Iris pigment epithelial cell (primary cell): ENCODE measurements at regions not wholly inside any gene's neighbourhood (a gene's known extent, or its start where the extent isn't known, plus 50 kb on each side); places are given as distances from the start of the nearest gene placed in this dataset.

ENCODE experiments used
- DNase-seq: peaks from one replicate; pipeline ENCODE4 v3.0.0-alpha.2; 2011; ENCODE audit warnings: low read depth

DNA sequence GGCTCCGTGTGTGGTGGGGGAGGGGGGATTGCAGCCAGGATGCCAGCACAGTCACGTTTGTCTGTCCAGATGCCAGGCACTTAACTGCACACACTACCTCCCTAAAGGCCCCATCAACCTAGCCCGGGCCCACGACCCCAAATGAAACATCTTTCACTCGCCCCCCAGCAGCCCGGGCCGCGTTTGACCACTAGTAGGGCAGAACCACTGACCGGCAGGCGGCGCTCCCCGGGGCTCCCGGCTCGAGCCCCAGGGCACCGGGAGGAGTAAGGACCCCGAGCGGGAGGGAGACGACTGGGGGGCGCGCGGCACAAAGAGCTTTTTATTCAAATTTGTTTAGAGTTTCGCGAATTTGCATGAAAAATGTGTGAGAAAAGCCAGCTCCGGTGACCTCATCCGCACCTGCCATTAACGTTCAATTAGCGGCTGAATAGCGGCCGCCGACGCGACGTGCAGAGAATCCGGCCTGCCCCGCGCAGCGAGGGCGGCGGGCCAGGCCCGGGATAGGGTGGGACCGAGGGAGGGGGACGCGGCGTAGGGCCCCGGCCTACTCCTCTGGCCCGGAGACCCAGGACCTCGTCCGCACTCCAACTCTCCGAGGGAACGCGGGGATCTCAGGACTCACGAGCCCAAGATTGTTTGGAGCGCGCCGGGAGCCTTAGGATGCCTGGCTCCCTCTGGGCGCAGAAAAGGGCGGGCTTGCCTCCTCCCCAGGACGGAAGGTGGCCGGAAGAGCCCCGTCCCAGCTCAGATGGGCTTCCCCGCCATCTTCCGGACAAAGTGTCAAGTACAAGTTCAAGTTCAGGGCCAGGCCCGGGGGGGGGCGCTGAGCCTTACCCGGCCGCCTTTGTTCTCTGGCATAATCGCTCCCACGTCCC, 64.9 kb upstream of the POLG start:
- DNase-seq, result no peak

DNA sequence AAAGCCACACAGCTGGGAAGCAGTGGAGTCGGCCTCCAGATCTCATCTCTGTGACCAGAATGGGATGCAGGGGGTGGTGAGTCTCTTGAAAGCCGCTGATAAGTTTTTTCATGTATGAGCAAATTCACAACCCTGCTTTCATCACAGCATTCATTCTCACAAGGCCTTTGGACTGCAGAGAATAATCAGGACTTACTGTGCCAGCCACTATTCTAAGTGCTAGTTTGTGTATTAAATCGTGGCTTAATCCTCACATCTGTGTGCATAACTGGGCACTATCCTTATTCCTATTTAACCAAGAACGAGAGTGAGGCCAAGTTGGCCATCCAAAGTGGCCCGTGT, 64.2 kb upstream of the POLG start:
- DNase-seq, result no peak

DNA sequence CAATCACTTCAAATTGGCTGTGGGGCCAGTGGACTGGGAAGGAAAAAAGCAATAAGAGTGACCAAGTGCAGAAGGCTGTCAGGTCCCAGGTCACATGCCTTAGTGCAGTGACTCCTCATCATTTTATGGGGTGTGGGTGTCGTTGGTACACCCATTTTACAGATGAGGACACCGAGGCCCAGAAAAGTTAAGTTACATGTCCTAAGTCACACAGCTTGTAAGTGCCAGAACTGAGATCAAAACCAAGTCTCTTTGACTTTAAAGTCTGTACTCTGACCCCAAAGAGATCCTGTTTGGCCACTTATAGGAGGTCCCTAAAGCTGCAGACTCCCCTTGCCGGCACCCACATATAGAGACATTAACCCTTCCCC, 63.0 kb upstream of the POLG start:
- DNase-seq, result no peak

DNA sequence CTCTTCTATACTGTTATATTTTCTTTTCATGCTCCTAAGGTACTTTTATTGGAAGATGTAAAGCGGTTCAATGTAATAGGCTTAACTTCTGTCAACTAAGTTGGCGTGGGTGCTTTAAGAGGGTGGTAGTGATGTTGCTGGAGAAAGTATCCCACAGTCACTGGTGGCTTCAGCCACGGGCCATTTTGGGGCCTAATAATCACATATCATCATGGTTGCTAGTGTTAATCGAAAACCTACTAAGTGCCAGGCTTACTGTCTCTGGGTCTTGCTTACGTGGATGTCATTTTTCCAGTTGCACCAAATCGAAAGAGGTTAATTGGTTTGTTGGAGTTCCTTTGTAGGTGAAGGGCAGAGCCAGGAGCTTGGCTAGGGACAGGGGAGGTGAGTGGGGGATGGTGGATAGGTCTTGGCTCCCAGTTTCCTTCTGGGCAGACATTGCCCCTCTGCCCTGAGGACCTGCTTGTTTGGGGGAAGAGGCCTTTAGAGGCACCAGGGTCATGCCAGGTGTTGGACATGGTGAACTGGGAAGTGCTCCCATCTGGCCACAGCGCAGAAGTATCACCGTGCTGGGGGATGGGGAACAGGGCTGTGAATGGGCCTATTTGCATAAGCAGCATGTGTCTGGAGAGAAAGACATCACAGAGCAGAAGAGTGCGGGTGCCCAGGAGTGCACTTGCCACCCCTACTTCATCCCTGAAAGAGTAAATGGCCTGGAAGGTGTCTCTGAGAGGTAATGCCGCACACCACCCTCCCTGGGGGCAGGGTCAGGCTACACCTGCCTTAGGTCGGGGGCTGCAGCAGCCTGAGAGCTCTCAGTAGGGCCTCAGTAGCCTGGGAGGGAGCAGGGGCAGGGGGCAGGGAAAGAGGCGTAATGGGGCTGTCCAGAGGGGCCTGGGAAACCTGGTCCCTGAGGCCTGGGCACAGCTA, 62.4 kb upstream of the POLG start:
- no peak for DNase-seq

DNA sequence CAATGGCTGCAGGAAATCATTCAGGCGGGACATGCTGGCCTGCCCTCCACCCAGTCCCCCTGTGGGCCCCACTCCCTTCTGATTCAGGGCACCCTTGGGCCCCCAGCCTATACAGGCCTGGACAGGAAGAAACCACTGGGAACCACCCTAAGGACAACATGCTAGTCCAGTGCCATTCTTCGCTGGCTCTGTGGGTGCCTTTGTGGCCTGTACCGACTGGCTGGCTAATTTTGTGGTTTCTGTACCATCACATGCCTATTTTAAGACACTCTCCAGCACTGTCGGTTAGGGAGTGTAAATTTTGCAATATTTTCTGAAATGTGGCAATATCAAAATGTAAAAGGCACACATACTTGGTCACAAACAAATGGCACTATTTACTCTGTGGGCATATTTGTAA, 61.4 kb upstream of the POLG start:
- DNase-seq, result no peak

DNA sequence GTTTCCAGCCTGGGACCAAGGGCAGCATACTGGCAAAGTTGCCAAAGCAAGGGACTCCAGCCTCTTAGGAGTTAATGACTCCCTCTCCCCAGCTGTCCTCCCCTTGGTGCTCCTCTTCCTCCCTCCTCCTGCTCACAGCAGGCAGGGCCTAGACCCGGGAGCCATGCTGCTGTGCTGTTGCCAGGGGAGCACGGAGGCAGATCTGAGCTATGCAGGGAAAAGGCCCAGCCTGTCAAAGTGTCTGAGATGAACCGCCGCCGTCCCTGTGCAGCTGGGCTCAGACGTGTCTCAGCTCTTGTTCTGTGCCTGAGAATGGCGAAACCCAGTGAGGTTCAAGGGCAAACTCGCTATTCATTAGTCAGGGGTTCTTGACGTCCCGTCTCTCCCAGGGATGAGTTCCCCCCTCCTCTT, 60.8 kb upstream of the POLG start:
- DNase-seq, result no peak

DNA sequence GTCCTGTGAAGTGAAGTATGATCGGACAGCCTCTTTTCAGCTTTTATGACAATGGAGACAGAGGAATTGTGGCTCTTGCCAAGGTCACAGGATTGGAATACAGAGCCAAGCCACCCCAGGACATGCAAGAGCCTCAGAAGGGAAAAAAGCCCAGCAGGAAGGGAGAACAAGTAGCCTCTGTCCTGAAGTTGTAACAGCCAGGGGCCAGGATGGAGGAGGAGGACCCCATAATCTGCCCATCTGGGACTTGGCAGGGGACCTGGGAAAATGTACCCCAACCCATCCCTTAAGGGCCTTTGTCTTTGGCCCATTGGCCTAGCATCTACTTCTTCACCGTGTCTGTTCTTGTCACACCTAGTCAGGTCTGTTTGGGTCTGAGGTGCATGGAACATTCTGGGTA, 60.4 kb upstream of the POLG start:
- DNase-seq, result no peak

DNA sequence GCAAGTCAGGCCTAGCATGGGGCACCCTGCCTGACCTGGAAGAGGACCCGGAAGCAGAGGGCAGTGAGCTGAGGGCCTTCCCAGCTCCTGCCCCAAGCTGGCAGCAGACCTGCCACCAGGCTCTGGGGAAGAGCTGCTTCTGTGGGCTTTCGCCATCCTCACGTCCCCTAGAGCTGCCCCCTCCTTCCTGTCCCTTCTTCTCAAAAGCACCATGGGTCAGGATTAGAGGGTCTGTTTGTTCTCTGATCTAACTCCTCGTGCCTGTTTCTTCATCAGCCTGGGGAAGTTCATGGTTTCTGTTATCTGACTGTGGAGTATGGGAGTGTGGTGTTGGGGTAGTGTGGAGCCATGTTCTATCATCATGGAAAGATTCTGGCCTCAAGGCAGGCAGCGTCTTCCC, 58.4 kb upstream of the POLG start:
- DNase-seq, result no peak

DNA sequence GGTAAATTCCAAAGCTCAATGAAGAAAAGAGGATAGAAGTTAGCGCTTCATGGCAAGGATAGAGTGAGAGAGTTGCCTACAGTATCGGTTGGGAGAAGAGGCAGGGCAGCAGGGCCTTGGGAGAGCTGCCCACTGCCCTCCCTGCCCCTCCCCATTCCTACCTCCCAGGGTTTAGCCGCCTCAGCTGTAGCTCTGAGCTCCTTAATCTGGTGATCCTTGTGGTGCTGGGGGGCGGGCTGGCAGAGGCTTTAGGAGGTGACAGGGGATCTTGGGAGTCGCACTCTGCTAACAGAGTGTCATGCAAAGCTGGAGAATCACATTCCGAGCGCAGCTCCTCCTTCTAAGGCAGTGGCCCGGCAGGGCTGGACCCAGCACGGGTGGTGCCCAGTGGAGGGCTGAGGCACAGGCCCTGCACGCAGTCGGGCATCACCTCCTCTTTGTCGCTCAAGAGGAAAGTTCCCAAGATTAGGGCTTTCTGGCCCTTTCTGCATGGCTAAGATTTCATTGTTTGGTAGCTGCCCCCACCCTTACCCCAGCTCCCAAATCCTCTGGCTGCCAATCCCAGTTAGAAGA, 57.1 kb upstream of the POLG start:
- no peak for DNase-seq

DNA sequence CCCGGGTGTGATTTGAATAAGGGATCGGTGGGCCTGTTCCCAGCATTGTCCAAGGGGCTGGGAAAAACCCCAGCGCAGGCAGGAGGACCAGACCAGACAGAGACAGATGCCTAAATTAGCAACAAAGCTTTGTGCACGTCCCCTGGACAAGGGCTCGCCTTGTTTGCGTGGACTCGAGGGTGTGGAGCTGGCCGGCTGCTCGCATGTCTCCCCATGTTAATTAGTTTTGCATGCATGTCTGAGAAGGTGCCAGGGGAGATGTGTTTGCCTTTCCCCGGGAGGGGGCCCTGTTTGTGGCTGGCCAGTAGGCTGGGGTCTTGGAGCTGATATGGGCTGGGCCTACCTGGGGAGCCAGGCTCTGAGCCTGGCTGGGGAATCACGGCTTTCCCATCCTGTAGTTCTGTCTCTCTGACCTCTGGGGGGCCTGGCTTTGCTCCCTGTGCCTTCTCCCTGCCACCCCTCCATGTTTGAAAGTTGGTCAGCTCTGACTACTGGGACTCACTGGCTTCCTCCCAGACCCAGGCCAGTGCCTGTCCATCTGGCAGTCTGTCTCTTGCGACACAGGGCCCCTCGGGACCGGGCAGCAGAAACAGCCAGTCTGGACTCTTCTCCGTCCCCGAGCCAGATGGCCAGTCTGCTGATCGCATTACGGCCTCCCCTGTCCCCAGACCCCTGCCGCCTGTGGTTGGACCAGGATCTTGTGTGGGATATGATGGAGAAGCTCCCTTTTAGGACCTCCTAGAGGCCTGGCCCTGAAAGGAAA, 55.4 kb upstream of the POLG start:
- no peak for DNase-seq

DNA sequence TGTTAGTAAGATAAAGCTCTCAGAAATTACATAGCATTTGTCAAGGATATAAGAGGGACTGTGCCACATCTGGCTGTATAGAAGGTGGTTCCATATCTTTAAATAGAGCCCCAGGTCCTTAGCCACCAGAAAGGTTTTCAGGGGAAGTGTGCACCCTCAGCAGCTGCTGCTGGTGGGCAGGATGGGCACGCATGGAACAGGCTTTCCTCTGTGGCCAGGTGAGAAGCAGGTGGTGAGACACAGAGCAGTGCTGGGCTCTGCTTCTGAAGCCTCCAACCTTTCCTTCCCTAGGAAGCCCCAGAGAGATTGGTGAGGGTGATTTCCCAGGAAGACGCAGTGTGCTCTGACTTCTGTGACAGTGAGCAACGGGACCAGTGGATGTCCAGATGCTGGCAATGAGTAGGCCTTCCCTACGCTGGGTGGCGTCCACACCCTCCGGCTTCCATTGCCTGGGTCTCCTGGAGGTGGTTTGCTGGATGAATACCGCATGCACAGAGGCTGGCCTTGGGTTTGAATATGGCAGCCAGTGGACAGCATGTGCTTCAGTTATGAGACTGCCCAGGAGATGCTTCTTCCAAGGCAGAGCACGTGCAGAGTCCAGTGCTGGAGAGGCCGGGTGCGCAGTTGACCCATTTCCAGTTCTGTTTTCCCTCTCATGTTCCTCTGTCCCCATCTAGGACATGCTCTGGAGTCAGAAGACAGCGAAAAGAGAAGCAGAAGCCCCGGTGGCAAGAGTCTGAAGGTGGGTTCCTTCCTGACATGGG, 52.7 kb upstream of the POLG start:
- DNase-seq, result no peak

DNA sequence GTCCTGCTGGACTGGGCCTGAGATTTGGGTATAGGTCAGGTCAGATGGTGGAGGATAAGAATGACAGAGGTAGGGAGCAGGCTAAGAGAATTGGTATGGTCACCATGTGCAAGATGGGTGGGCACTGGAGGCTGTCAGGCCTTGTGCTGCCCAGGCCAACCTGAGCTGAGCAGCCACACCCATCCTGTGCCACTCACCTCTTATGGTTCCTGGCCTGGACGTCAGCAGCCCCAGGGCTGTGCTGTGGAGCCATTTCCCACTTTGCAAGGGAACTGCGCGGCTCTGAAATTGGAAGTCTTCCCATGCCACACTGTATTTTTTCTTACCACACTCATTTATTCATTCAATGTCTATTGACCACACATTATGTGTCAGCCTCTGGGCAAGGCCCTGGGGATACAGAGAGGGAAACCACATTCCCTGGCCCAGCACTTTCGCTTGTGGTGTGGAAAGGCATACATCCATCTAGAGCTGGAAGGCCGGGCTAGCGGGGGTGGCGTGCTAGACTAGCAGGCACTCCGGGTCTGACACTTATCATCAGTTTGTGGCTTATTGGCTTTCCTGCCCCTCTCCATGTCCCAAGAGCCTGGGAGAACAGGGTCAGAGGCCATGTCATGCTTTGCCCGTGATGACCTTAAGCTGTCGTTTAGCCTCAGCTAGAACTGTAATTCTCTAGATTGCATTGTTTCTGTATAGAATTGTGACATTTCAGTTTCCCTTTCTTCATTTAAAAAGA, 51.1 kb upstream of the POLG start:
- no peak for DNase-seq
